Suprapubic skin (tissue), 4 donors: ENCODE measurements at regions not wholly inside any gene's neighbourhood (a gene's known extent, or its start where the extent isn't known, plus 50 kb on each side); places are given as distances from the start of the nearest gene placed in this dataset.

ENCODE experiments used
- DNase-seq, 2 donors: peaks; one replicate each; pipeline ENCODE4 v3.0.0-alpha.2; 2019; ENCODE audit warnings: low spot score in 2 of 2
- H3K27ac ChIP-seq: fragments of 200-600 bp; sonication (generic); one replicate; pipeline ENCODE4 v1.5.1; 2019
- H3K27me3 ChIP-seq: fragments of 200-600 bp; sonication (generic); one replicate; pipeline ENCODE4 v1.5.1; 2019
- H3K36me3 ChIP-seq: fragments of 200-600 bp; sonication (generic); one replicate; pipeline ENCODE4 v1.5.1; 2019
- H3K4me1 ChIP-seq: fragments of 200-600 bp; sonication (generic); one replicate; pipeline ENCODE4 v1.5.1; 2019
- H3K4me3 ChIP-seq: fragments of 200-600 bp; sonication (generic); one replicate; pipeline ENCODE4 v1.5.1; 2019; ENCODE audit warnings: mild to moderate bottlenecking
- H3K9me3 ChIP-seq: fragments of 200-600 bp; sonication (generic); one replicate; pipeline ENCODE4 v1.5.1; 2019
- EP300 ChIP-seq: sonication (generic); formaldehyde crosslinking; IDR thresholded peaks from one replicate; pipeline ENCODE4 v1.6.1; 2017; ENCODE audit warnings: antibody characterized with exemption
- POLR2A ChIP-seq, 2 donors: fragments of 450-650 bp; IDR thresholded peaks; one replicate each; pipeline ENCODE4 v1.6.1; 2017; ENCODE audit warnings: antibody characterized with exemption in 2 of 2, mild to moderate bottlenecking in 2 of 2, moderate library complexity in 2 of 2
- POLR2AphosphoS5 ChIP-seq, 3 donors: sonication (generic); formaldehyde crosslinking; IDR thresholded peaks; one replicate each; pipeline ENCODE4 v1.6.1; 2017; ENCODE audit warnings: antibody characterized with exemption in 3 of 3
- WGBS: methylation state at CpG from one replicate; pipeline ENCODE4 v1.1.5; 2018; 5-methylcytosine and 5-hydroxymethylcytosine counted together
- TF ChIP-seq, protein P1 (sequence below), 2 donors: fragments of 200-600 bp in 1 of 2; fragments of 450-650 bp in 1 of 2; sonication (generic) in 1 of 2; IDR thresholded peaks; one replicate each; pipeline ENCODE4 v1.5.1; 2016 to 2019; ENCODE audit warnings: antibody characterized with exemption in 2 of 2, mild to moderate bottlenecking in 1 of 2, moderate library complexity in 1 of 2

GRCh38 chr2:188209218-188209617 is 82.5 kb upstream of the GULP1 start:
- H3K27me3 ChIP-seq = no peaks in the 10 kb centered on the region
- TF ChIP-seq POLR2A (IDR thresholded peaks at IDR 0.05) = no peak
- TF ChIP-seq, protein P1, sequence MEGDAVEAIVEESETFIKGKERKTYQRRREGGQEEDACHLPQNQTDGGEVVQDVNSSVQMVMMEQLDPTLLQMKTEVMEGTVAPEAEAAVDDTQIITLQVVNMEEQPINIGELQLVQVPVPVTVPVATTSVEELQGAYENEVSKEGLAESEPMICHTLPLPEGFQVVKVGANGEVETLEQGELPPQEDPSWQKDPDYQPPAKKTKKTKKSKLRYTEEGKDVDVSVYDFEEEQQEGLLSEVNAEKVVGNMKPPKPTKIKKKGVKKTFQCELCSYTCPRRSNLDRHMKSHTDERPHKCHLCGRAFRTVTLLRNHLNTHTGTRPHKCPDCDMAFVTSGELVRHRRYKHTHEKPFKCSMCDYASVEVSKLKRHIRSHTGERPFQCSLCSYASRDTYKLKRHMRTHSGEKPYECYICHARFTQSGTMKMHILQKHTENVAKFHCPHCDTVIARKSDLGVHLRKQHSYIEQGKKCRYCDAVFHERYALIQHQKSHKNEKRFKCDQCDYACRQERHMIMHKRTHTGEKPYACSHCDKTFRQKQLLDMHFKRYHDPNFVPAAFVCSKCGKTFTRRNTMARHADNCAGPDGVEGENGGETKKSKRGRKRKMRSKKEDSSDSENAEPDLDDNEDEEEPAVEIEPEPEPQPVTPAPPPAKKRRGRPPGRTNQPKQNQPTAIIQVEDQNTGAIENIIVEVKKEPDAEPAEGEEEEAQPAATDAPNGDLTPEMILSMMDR (IDR thresholded peaks at IDR 0.05) = no peak
- TF ChIP-seq EP300 = no peak
- TF ChIP-seq POLR2AphosphoS5 (IDR thresholded peaks at IDR 0.05) = no peak
- no peak overlapping the region for H3K4me3 ChIP-seq
- no peaks in the 10 kb centered on the region for H3K9me3 ChIP-seq
- DNase-seq = no peak
- H3K27ac ChIP-seq = no peak overlapping the region
- H3K4me1 ChIP-seq = no peaks in the 10 kb centered on the region
- no peaks in the 10 kb centered on the region for H3K36me3 ChIP-seq

GRCh38 chr2:188217264-188217663 is 74.4 kb upstream of the GULP1 start:
- 81% methylated on average over 4 of the region's 4 CpGs for WGBS

GRCh38 chr2:188219541-188219940 is 72.1 kb upstream of the GULP1 start:
- H3K36me3 ChIP-seq = no peaks in the 10 kb centered on the region
- H3K27ac ChIP-seq = no peak overlapping the region
- no peak overlapping the region for H3K4me3 ChIP-seq
- H3K9me3 ChIP-seq = no peaks in the 10 kb centered on the region
- H3K27me3 ChIP-seq = no peaks in the 10 kb centered on the region
- no peaks in the 10 kb centered on the region for H3K4me1 ChIP-seq
- no peak for TF ChIP-seq POLR2AphosphoS5 (IDR thresholded peaks at IDR 0.05)
- no peak for TF ChIP-seq POLR2A (IDR thresholded peaks at IDR 0.05)
- TF ChIP-seq EP300 = no peak
- TF ChIP-seq, protein P1 (IDR thresholded peaks at IDR 0.05) = no peak
- DNase-seq = no peak
- WGBS = 88% methylated on average over 1 of the region's 1 CpG

More at GRCh38 chr2:188217264-188217663, 74.4 kb upstream of the GULP1 start:
- H3K27ac ChIP-seq = no peak overlapping the region
- no peaks in the 10 kb centered on the region for H3K27me3 ChIP-seq
- no peaks in the 10 kb centered on the region for H3K9me3 ChIP-seq
- H3K4me3 ChIP-seq = no peak overlapping the region
- no peaks in the 10 kb centered on the region for H3K4me1 ChIP-seq
- DNase-seq = no peak
- no peaks in the 10 kb centered on the region for H3K36me3 ChIP-seq
- TF ChIP-seq POLR2AphosphoS5 (IDR thresholded peaks at IDR 0.05) (no peak), EP300 (no peak)
- TF ChIP-seq, protein P1 (IDR thresholded peaks at IDR 0.05) = no peak

GRCh38 chr2:188220535-188220934 is 71.1 kb upstream of the GULP1 start:
- no peak for TF ChIP-seq EP300
- no peak for TF ChIP-seq POLR2A (IDR thresholded peaks at IDR 0.05)
- TF ChIP-seq POLR2AphosphoS5 (IDR thresholded peaks at IDR 0.05) = no peak
- TF ChIP-seq, protein P1 (IDR thresholded peaks at IDR 0.05) = no peak
- no peaks in the 10 kb centered on the region for H3K36me3 ChIP-seq
- H3K4me1 ChIP-seq = no peaks in the 10 kb centered on the region
- no peak overlapping the region for H3K4me3 ChIP-seq
- no peak overlapping the region for H3K27ac ChIP-seq
- DNase-seq = no peak
- WGBS = 87% methylated on average over 2 of the region's 2 CpGs
- no peaks in the 10 kb centered on the region for H3K27me3 ChIP-seq
- no peaks in the 10 kb centered on the region for H3K9me3 ChIP-seq

- H3K4me1 ChIP-seq = no peaks in the 10 kb centered on the region
- TF ChIP-seq EP300 (no peak), POLR2A (IDR thresholded peaks at IDR 0.05) (no peak), POLR2AphosphoS5 (IDR thresholded peaks at IDR 0.05) (no peak)
- TF ChIP-seq, protein P1 (IDR thresholded peaks at IDR 0.05) = no peak
These were observed 64.0 kb upstream of the GULP1 start for GRCh38 chr2:188227713-188228112.

More at GRCh38 chr2:188227713-188228112, 64.0 kb upstream of the GULP1 start:
- H3K9me3 ChIP-seq = no peaks in the 10 kb centered on the region
- H3K4me3 ChIP-seq = no peak overlapping the region
- no peak for DNase-seq
- no peaks in the 10 kb centered on the region for H3K36me3 ChIP-seq
- H3K27ac ChIP-seq = no peak overlapping the region
- H3K27me3 ChIP-seq = no peaks in the 10 kb centered on the region
- 93% methylated on average over 8 of the region's 8 CpGs for WGBS
